ENCODE measurements at regions not wholly inside any gene's neighbourhood (a gene's known extent, or its start where the extent isn't known, plus 50 kb on each side); places are given as distances from the start of the nearest gene placed in this dataset.
"Not testable (repeated sequence)": the region's sequence is repeated elsewhere in the genome, so short reads cannot be mapped to it uniquely, and the experiment has no call there.

GRCh38 chr5:121485999-121486398 is 365.7 kb upstream of the FTMT start:
- TF ChIP-seq SIN3A (IDR thresholded peaks at IDR 0.05; ENCODE audit: borderline replicate concordance, low read depth, low read length); GABPA (IDR thresholded peaks at IDR 0.05; ENCODE audit: low read depth); EP300 (IDR thresholded peaks at IDR 0.05; ENCODE audit: borderline replicate concordance in 1 of 2, low read depth in 1 of 2, low read length in 1 of 2); CTCF (IDR thresholded peaks at IDR 0.05); SMC3 (IDR thresholded peaks at IDR 0.05; ENCODE audit: low read depth, low read length); JUND (IDR thresholded peaks at IDR 0.05); GATA2 (CRISPR knock-in tag; IDR thresholded peaks at IDR 0.05); TAF1 (IDR thresholded peaks at IDR 0.05; ENCODE audit: borderline replicate concordance, low read depth, low read length); POLR2AphosphoS5 (IDR thresholded peaks at IDR 0.05; ENCODE audit: low read depth, low read length); USF2 (IDR thresholded peaks at IDR 0.05; ENCODE audit: borderline replicate concordance, low read depth, low read length); PBX3 (IDR thresholded peaks at IDR 0.05): not testable (repeated sequence)

Data from SK-N-SH (cell line).